ENCODE measurements at regions not wholly inside any gene's neighbourhood (a gene's known extent, or its start where the extent isn't known, plus 50 kb on each side); places are given as distances from the start of the nearest gene placed in this dataset.

- no peak for TF ChIP-seq ZBTB4 (CRISPR knock-in tag; IDR thresholded peaks at IDR 0.05)
- no peak for TF ChIP-seq IRF4 (IDR thresholded peaks at IDR 0.05; ENCODE audit: low read depth, low read length)
- no peak for TF ChIP-seq SUZ12 (IDR thresholded peaks at IDR 0.05; ENCODE audit: unreplicated experiment)
- no peak for TF ChIP-seq JUNB (IDR thresholded peaks at IDR 0.05)
- no peak for TF ChIP-seq ZNF622 (IDR thresholded peaks at IDR 0.05)
- TF ChIP-seq SIN3A (IDR thresholded peaks at IDR 0.05; ENCODE audit: low read depth, low read length): no peak
Measured at GRCh38 chr2:41498781-41499180, 549.0 kb upstream of the PKDCC start (continued).

- no peak for FAIRE-seq
- Histone ChIP-seq H3K79me2 (ENCODE audit: control insufficient read depth, insufficient read depth, low read length) (no peaks in the 10 kb centered on the region), H3K27ac (ENCODE audit: control insufficient read depth, insufficient read depth) (no peak overlapping the region), H2AFZ (ENCODE audit: control insufficient read depth, low read depth, low read length) (no peak overlapping the region), H3K4me1 (ENCODE audit: control insufficient read depth, insufficient read depth, low read length) (no peaks in the 10 kb centered on the region), H3K4me3 (no peak overlapping the region), H4K20me1 (ENCODE audit: control insufficient read depth, insufficient read depth) (no peaks in the 10 kb centered on the region), H3K9ac (ENCODE audit: control insufficient read depth, insufficient read depth, low read length) (no peak overlapping the region), H3K27me3 (replicated peaks in 1 of 2; ENCODE audit: control insufficient read depth in 2 of 2, insufficient read depth in 2 of 2, low read length in 1 of 2) (no peaks in the 10 kb centered on the region), H3K36me3 (ENCODE audit: control insufficient read depth in 2 of 2, insufficient read depth in 2 of 2, low read length in 1 of 2) (no peaks in the 10 kb centered on the region), H3K4me2 (ENCODE audit: control insufficient read depth, insufficient read depth) (no peak overlapping the region), H3K9me3 (replicated peaks; ENCODE audit: control insufficient read depth, insufficient read depth, low read length) (peaks cover 3% of the 10 kb centered on the region; the same call in 2 of the 3 replicates)
- ChIA-PET SMC1A (ENCODE audit: uncharacterized antibody, unreplicated experiment) (no interaction called here), POLR2A (no interaction called here), CTCF (no interaction called here), RAD21 (ENCODE audit: unreplicated experiment) (no interaction called here)
- intact Hi-C loops (cut with micrococcal nuclease; ENCODE audit: unreplicated experiment): no loop called here
- DNase-seq (ENCODE audit: low read depth, low spot score): no peak
- no TSS peak for BruUV-seq (replicated peaks)
- ATAC-seq: no peak
- in situ Hi-C loops (cut with MboI): no loop called here
- WGBS (ENCODE audit: insufficient coverage, insufficient replicate concordance, low lambda C conversion rate, missing lambda C conversion rate): 0% methylated on average over 2 of the region's 2 CpGs
- TF ChIP-seq LARP7 (IDR thresholded peaks at IDR 0.05) (no peak), NKRF (conservative IDR thresholded peaks at IDR 0.05) (no peak), KDM1A (IDR thresholded peaks at IDR 0.05; ENCODE audit: borderline replicate concordance) (no peak), USF2 (IDR thresholded peaks at IDR 0.05; ENCODE audit: borderline replicate concordance, low read depth, low read length) (no peak), CUX1 (IDR thresholded peaks at IDR 0.05; ENCODE audit: insufficient replicate concordance, low read depth, low read length) (no peak), EZH2 (IDR thresholded peaks at IDR 0.05; ENCODE audit: borderline replicate concordance, control insufficient read depth, low read depth, low read length) (no peak), BMI1 (IDR thresholded peaks at IDR 0.05; ENCODE audit: borderline replicate concordance) (no peak)
Measured at GRCh38 chr2:41500895-41501294, 546.9 kb upstream of the PKDCC start.

Measured in GM12878 (cell line).